Gastrocnemius medialis (tissue), 4 donors: ENCODE measurements at regions not wholly inside any gene's neighbourhood (a gene's known extent, or its start where the extent isn't known, plus 50 kb on each side); places are given as distances from the start of the nearest gene placed in this dataset.

Experiments used
- POLR2A ChIP-seq, 2 donors: fragments of 450-650 bp; IDR thresholded peaks; one replicate each; pipeline ENCODE4 v1.6.1; 2017; ENCODE audit warnings: antibody characterized with exemption in 2 of 2, mild to moderate bottlenecking in 2 of 2, moderate library complexity in 2 of 2
- TF ChIP-seq, protein P1 (sequence below), 5 experiments: fragments of 450-650 bp in 3 of 5; fragments of 200-600 bp in 2 of 5; sonication (generic) in 2 of 5; IDR thresholded peaks in 4 of 5; conservative IDR thresholded peaks in 1 of 5; 1 replicate in 4 of 5; 2 replicates in 1 of 5; pipeline ENCODE4 v1.5.1; 2016 to 2019; ENCODE audit warnings: antibody characterized with exemption in 5 of 5, mild to moderate bottlenecking in 3 of 5, moderate library complexity in 3 of 5

DNA sequence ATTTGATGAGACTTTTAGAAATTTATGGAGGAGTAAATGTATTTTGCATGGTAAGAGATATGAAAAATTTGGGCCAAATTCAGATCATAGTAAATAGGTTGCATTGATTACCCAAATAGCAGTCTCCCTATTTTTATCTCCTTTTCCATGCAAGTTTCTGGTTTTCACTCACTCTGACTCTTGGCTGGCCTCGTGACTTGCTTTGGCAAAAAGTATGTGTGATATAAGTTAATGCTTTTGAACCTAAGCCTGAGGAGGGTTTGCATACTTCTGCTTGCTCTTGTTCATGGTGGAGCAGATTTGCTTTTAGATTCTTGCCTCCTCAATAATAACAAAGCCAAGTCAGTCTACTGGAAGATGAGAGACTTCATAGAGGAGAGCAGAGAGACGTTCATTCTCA lies 1045.9 kb upstream of the CDH8 start:
- TF ChIP-seq, protein P1, sequence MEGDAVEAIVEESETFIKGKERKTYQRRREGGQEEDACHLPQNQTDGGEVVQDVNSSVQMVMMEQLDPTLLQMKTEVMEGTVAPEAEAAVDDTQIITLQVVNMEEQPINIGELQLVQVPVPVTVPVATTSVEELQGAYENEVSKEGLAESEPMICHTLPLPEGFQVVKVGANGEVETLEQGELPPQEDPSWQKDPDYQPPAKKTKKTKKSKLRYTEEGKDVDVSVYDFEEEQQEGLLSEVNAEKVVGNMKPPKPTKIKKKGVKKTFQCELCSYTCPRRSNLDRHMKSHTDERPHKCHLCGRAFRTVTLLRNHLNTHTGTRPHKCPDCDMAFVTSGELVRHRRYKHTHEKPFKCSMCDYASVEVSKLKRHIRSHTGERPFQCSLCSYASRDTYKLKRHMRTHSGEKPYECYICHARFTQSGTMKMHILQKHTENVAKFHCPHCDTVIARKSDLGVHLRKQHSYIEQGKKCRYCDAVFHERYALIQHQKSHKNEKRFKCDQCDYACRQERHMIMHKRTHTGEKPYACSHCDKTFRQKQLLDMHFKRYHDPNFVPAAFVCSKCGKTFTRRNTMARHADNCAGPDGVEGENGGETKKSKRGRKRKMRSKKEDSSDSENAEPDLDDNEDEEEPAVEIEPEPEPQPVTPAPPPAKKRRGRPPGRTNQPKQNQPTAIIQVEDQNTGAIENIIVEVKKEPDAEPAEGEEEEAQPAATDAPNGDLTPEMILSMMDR (IDR thresholded peaks at IDR 0.05 in 4 of 5, conservative IDR thresholded peaks at IDR 0.05 in 1 of 5): no peak
- TF ChIP-seq POLR2A (IDR thresholded peaks at IDR 0.05): no peak
